ENCODE measurements at regions not wholly inside any gene's neighbourhood (a gene's known extent, or its start where the extent isn't known, plus 50 kb on each side); places are given as distances from the start of the nearest gene placed in this dataset.

- TF ChIP-seq CTCF (conservative IDR thresholded peaks at IDR 0.05; ENCODE audit: low read length) (no peak), EZH2phosphoT487 (IDR thresholded peaks at IDR 0.05; ENCODE audit: borderline replicate concordance, low read depth, low read length) (no peak)
These were observed 182.3 kb upstream of the PWP1 start for GRCh38 chr12:107503129-107503855.
